HEK293 (cell line): ENCODE measurements at regions not wholly inside any gene's neighbourhood (a gene's known extent, or its start where the extent isn't known, plus 50 kb on each side); places are given as distances from the start of the nearest gene placed in this dataset.

Experiments used
- CTCF ChIA-PET: fragments of 350-600 bp; formaldehyde crosslinking; extraction: SDS; loops from one replicate; lab custom pipeline; 2021; ENCODE audit warnings: antibody characterized with exemption; lab: Yijun Ruan, JAX
- POLR2A ChIA-PET: fragments of 300-600 bp; formaldehyde crosslinking; extraction: SDS; loops from one replicate; lab custom pipeline; 2020; ENCODE audit warnings: antibody characterized with exemption, inconsistent platforms; lab: Yijun Ruan, JAX
- H3K27ac ChIP-seq: fragments of 200-500 bp; sonication (Bioruptor generic); 2 replicates; pipeline ENCODE4 v1.5.1; 2014; ENCODE audit warnings: low read depth, low read length, control low read depth, inconsistent platforms; ENCODE audit errors: extremely low read depth
- H3K36me3 ChIP-seq, 2 experiments: fragments of 200-500 bp in 1 of 2; sonication (Bioruptor generic) in 1 of 2; 1 replicate in 1 of 2; 2 replicates in 1 of 2; pipeline ENCODE4 v1.5.1; 2014 to 2017; ENCODE audit warnings: inconsistent platforms in 2 of 2, low read length in 2 of 2; ENCODE audit not compliant: control insufficient read depth in 2 of 2, insufficient read depth in 1 of 2
- H3K4me1 ChIP-seq: fragments of 200-500 bp; sonication (Bioruptor generic); 2 replicates; pipeline ENCODE4 v1.5.1; 2014; ENCODE audit warnings: mild to moderate bottlenecking, low read length, inconsistent platforms; ENCODE audit not compliant: control insufficient read depth, insufficient read depth
- H3K4me3 ChIP-seq: 2 replicates; pipeline ENCODE4 v1.5.1; 2011; ENCODE audit warnings: low read depth, mild to moderate bottlenecking, control low read depth, low read length, moderate library complexity
- H3K9me3 ChIP-seq: fragments of 200-500 bp; sonication (Bioruptor generic); 2 replicates; pipeline ENCODE4 v1.5.1; 2014; ENCODE audit warnings: low read depth, low read length, inconsistent platforms; ENCODE audit not compliant: control insufficient read depth, insufficient read depth
- HIC1 ChIP-seq: fragments of 450-650 bp; formaldehyde crosslinking; IDR thresholded peaks from 2 replicates; pipeline ENCODE4 v1.5.1; 2016; ENCODE audit warnings: missing biosample characterization, missing genetic modification characterization
- HOXA7 ChIP-seq: sonication (generic); formaldehyde crosslinking; IDR thresholded peaks from 2 replicates; pipeline ENCODE4 v1.8.1; 2022; ENCODE audit warnings: missing genetic modification reagents, borderline replicate concordance
- IKZF3 ChIP-seq: fragments of 450-650 bp; IDR thresholded peaks from 2 replicates; pipeline ENCODE4 v1.5.0; 2018; ENCODE audit warnings: missing biosample characterization, mild to moderate bottlenecking, missing genetic modification characterization, moderate library complexity
- YY2 ChIP-seq: fragments of 450-650 bp; formaldehyde crosslinking; IDR thresholded peaks from 2 replicates; pipeline ENCODE4 v1.5.1; 2016; ENCODE audit warnings: missing biosample characterization, missing genetic modification characterization
- ZFP3 ChIP-seq: fragments of 450-650 bp; formaldehyde crosslinking; IDR thresholded peaks from 2 replicates; pipeline ENCODE4 v1.5.1; 2016; ENCODE audit warnings: low read depth, missing biosample characterization, missing genetic modification characterization
- ZFP37 ChIP-seq: fragments of 450-650 bp; formaldehyde crosslinking; IDR thresholded peaks from 2 replicates; pipeline ENCODE4 v1.5.1; 2016; ENCODE audit warnings: missing biosample characterization, missing genetic modification characterization
- ZNF133 ChIP-seq: fragments of 450-650 bp; formaldehyde crosslinking; IDR thresholded peaks from 2 replicates; pipeline ENCODE4 v1.5.1; 2016; ENCODE audit warnings: missing biosample characterization, missing genetic modification characterization
- ZNF140 ChIP-seq: fragments of 450-650 bp; formaldehyde crosslinking; IDR thresholded peaks from 2 replicates; pipeline ENCODE4 v1.5.1; 2016; ENCODE audit warnings: missing biosample characterization, missing genetic modification characterization
- ZNF146 ChIP-seq: fragments of 450-650 bp; formaldehyde crosslinking; IDR thresholded peaks from 2 replicates; pipeline ENCODE4 v1.5.1; 2016; ENCODE audit warnings: missing biosample characterization, missing genetic modification characterization
- ZNF175 ChIP-seq: fragments of 450-650 bp; formaldehyde crosslinking; IDR thresholded peaks from 2 replicates; pipeline ENCODE4 v1.5.1; 2016; ENCODE audit warnings: missing biosample characterization, missing genetic modification characterization
- ZNF221 ChIP-seq: fragments of 450-650 bp; formaldehyde crosslinking; IDR thresholded peaks from 2 replicates; pipeline ENCODE4 v1.5.1; 2017; ENCODE audit warnings: missing biosample characterization, missing genetic modification characterization, borderline replicate concordance
- ZNF23 ChIP-seq: fragments of 450-650 bp; formaldehyde crosslinking; IDR thresholded peaks from 2 replicates; pipeline ENCODE4 v1.5.1; 2016; ENCODE audit warnings: missing biosample characterization, missing genetic modification characterization, borderline replicate concordance
- ZNF239 ChIP-seq: fragments of 450-650 bp; formaldehyde crosslinking; IDR thresholded peaks from 2 replicates; pipeline ENCODE4 v1.5.1; 2016; ENCODE audit warnings: missing biosample characterization, missing genetic modification characterization
- ZNF24 ChIP-seq: fragments of 450-650 bp; formaldehyde crosslinking; IDR thresholded peaks from 2 replicates; pipeline ENCODE4 v1.5.1; 2016; ENCODE audit warnings: missing biosample characterization, missing genetic modification characterization
- ZNF366 ChIP-seq: fragments of 450-650 bp; formaldehyde crosslinking; conservative IDR thresholded peaks from 2 replicates; pipeline ENCODE4 v1.5.1; 2016; ENCODE audit warnings: missing biosample characterization, missing genetic modification characterization
- ZNF544 ChIP-seq: fragments of 450-650 bp; formaldehyde crosslinking; IDR thresholded peaks from 2 replicates; pipeline ENCODE4 v1.5.0; 2017; ENCODE audit warnings: missing biosample characterization, missing genetic modification characterization
- ZNF548 ChIP-seq: fragments of 450-650 bp; formaldehyde crosslinking; IDR thresholded peaks from 2 replicates; pipeline ENCODE4 v1.5.1; 2016; ENCODE audit warnings: missing biosample characterization, missing genetic modification characterization
- ZNF549 ChIP-seq: fragments of 450-650 bp; IDR thresholded peaks from 2 replicates; pipeline ENCODE4 v1.5.1; 2018; ENCODE audit warnings: missing biosample characterization, missing genetic modification characterization, mild to moderate bottlenecking, inconsistent platforms, moderate library complexity
- ZNF558 ChIP-seq: fragments of 450-650 bp; formaldehyde crosslinking; IDR thresholded peaks from 2 replicates; pipeline ENCODE4 v1.5.1; 2016; ENCODE audit warnings: missing biosample characterization, missing genetic modification characterization
- ZNF610 ChIP-seq: fragments of 450-650 bp; formaldehyde crosslinking; IDR thresholded peaks from 2 replicates; pipeline ENCODE4 v1.5.1; 2016; ENCODE audit warnings: missing biosample characterization, missing genetic modification characterization, borderline replicate concordance
- ZNF629 ChIP-seq: fragments of 450-650 bp; formaldehyde crosslinking; IDR thresholded peaks from 2 replicates; pipeline ENCODE4 v1.5.1; 2017; ENCODE audit warnings: missing biosample characterization, missing genetic modification characterization
- ZNF654 ChIP-seq: fragments of 450-650 bp; formaldehyde crosslinking; IDR thresholded peaks from 2 replicates; pipeline ENCODE4 v1.5.1; 2016; ENCODE audit warnings: low read depth, missing biosample characterization, missing genetic modification characterization
- ZNF658 ChIP-seq: fragments of 450-650 bp; formaldehyde crosslinking; IDR thresholded peaks from 2 replicates; pipeline ENCODE4; 2016; ENCODE audit warnings: missing biosample characterization, missing genetic modification characterization
- ZNF670 ChIP-seq: fragments of 450-650 bp; formaldehyde crosslinking; IDR thresholded peaks from 2 replicates; pipeline ENCODE4 v1.5.1; 2016; ENCODE audit warnings: missing biosample characterization, missing genetic modification characterization, low read depth
- ZNF843 ChIP-seq: fragments of 450-650 bp; formaldehyde crosslinking; IDR thresholded peaks from 2 replicates; pipeline ENCODE4 v1.5.1; 2016; ENCODE audit warnings: missing biosample characterization, missing genetic modification characterization
- ZSCAN23 ChIP-seq: fragments of 450-650 bp; formaldehyde crosslinking; IDR thresholded peaks from 2 replicates; pipeline ENCODE4 v1.5.1; 2016; ENCODE audit warnings: missing biosample characterization, missing genetic modification characterization
- TF ChIP-seq, protein P1 (sequence below): fragments of 450-650 bp; formaldehyde crosslinking; IDR thresholded peaks from 2 replicates; pipeline ENCODE4 v1.5.1; 2016; ENCODE audit warnings: missing biosample characterization, missing genetic modification characterization
- TF ChIP-seq, protein P2 (sequence below): fragments of 450-650 bp; formaldehyde crosslinking; IDR thresholded peaks from 2 replicates; pipeline ENCODE4 v1.5.1; 2016; ENCODE audit warnings: missing biosample characterization, missing genetic modification characterization
- TF ChIP-seq, protein P3 (sequence below): fragments of 450-650 bp; formaldehyde crosslinking; IDR thresholded peaks from 2 replicates; pipeline ENCODE4 v1.5.1; 2016; ENCODE audit warnings: missing biosample characterization, missing genetic modification characterization
- TF ChIP-seq, protein P4 (sequence below): fragments of 450-650 bp; formaldehyde crosslinking; IDR thresholded peaks from 2 replicates; pipeline ENCODE4 v1.5.1; 2016; ENCODE audit warnings: missing biosample characterization, missing genetic modification characterization

- POLR2A ChIA-PET: no interaction called here
- no peak overlapping the region for H3K27ac ChIP-seq
- H3K9me3 ChIP-seq: no peaks in the 10 kb centered on the region
- no peaks in the 10 kb centered on the region for H3K36me3 ChIP-seq
- no peaks in the 10 kb centered on the region for H3K4me1 ChIP-seq
- no peak for TF ChIP-seq ZNF610 (tag by site-specific recombination)
- TF ChIP-seq ZNF548 (tag by site-specific recombination): no peak
- no peak for TF ChIP-seq ZNF140 (tag by site-specific recombination)
- no peak for TF ChIP-seq ZNF23
- TF ChIP-seq, protein P1, sequence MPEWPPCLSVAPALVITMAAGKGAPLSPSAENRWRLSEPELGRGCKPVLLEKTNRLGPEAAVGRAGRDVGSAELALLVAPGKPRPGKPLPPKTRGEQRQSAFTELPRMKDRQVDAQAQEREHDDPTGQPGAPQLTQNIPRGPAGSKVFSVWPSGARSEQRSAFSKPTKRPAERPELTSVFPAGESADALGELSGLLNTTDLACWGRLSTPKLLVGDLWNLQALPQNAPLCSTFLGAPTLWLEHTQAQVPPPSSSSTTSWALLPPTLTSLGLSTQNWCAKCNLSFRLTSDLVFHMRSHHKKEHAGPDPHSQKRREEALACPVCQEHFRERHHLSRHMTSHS (tag by site-specific recombination): no peak
- no peak for TF ChIP-seq ZNF654 (tag by site-specific recombination)
- no peak for TF ChIP-seq ZNF221 (tag by site-specific recombination)
- TF ChIP-seq HOXA7 (CRISPR knock-in tag): no peak
- no peak for TF ChIP-seq ZNF133 (tag by site-specific recombination)
- no peak for TF ChIP-seq ZNF146
- no peak for TF ChIP-seq ZNF239 (tag by site-specific recombination)
- TF ChIP-seq, protein P2, sequence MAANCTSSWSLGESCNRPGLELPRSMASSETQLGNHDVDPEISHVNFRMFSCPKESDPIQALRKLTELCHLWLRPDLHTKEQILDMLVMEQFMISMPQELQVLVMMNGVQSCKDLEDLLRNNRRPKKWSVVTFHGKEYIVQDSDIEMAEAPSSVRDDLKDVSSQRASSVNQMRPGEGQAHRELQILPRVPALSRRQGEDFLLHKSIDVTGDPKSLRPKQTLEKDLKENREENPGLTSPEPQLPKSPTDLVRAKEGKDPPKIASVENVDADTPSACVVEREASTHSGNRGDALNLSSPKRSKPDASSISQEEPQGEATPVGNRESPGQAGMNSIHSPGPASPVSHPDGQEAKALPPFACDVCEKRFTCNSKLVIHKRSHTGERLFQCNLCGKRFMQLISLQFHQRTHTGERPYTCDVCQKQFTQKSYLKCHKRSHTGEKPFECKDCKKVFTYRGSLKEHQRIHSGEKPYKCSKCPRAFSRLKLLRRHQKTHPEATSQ (tag by site-specific recombination): no peak
- no peak for TF ChIP-seq ZFP37 (tag by site-specific recombination)
- no peak for TF ChIP-seq ZSCAN23
- TF ChIP-seq, all 188 proteins: peak for 0
- CTCF ChIA-PET: no interaction called here
- H3K4me3 ChIP-seq: no peak overlapping the region
Measured at GRCh38 chr7:79620291-79620690, 166.8 kb upstream of the MAGI2 start.

DNA sequence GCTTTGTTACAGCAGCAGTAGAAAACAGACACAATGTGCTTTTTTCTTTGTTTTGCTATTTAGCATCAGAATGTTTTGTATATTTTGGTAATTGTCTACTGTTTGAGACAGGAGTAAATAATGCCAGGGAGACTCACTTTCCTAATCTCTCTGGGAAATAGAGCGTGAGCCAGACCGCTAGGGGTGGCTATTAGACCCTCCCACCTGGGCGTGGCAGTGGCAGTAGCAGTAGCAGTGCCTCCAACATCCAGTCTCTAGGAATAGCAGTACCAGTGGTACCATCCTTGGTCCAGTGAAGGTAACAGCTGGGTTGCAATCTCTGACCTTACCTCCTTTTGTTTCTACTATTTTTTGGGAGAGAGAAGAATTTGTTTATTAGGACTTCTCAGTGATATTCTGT is 165.7 kb upstream of the MAGI2 start:
- ChIA-PET CTCF (no interaction called here), POLR2A (no interaction called here)
- H3K4me1 ChIP-seq: no peaks in the 10 kb centered on the region
- TF ChIP-seq ZNF221 (tag by site-specific recombination) (no peak), ZNF610 (tag by site-specific recombination) (no peak), IKZF3 (tag by site-specific recombination) (no peak), HIC1 (tag by site-specific recombination) (no peak), ZNF544 (tag by site-specific recombination) (no peak), ZNF549 (tag by site-specific recombination) (no peak), ZNF658 (tag by site-specific recombination) (no peak), ZNF843 (tag by site-specific recombination) (no peak), ZNF366 (tag by site-specific recombination) (no peak), ZNF24 (tag by site-specific recombination) (no peak), ZFP3 (tag by site-specific recombination) (no peak), ZNF175 (tag by site-specific recombination) (no peak), YY2 (tag by site-specific recombination) (no peak), ZNF629 (tag by site-specific recombination) (no peak), ZNF558 (tag by site-specific recombination) (no peak), ZNF670 (tag by site-specific recombination) (no peak)
- TF ChIP-seq, protein P3, sequence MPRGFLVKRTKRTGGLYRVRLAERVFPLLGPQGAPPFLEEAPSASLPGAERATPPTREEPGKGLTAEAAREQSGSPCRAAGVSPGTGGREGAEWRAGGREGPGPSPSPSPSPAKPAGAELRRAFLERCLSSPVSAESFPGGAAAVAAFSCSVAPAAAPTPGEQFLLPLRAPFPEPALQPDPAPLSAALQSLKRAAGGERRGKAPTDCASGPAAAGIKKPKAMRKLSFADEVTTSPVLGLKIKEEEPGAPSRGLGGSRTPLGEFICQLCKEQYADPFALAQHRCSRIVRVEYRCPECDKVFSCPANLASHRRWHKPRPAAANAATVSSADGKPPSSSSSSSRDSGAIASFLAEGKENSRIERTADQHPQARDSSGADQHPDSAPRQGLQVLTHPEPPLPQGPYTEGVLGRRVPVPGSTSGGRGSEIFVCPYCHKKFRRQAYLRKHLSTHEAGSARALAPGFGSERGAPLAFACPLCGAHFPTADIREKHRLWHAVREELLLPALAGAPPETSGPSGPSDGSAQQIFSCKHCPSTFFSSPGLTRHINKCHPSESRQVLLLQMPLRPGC (tag by site-specific recombination): no peak
- TF ChIP-seq, protein P4, sequence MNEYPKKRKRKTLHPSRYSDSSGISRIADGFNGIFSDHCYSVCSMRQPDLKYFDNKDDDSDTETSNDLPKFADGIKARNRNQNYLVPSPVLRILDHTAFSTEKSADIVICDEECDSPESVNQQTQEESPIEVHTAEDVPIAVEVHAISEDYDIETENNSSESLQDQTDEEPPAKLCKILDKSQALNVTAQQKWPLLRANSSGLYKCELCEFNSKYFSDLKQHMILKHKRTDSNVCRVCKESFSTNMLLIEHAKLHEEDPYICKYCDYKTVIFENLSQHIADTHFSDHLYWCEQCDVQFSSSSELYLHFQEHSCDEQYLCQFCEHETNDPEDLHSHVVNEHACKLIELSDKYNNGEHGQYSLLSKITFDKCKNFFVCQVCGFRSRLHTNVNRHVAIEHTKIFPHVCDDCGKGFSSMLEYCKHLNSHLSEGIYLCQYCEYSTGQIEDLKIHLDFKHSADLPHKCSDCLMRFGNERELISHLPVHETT (tag by site-specific recombination): no peak

More for the DNA sequence above, 165.7 kb upstream of the MAGI2 start:
- Histone ChIP-seq H3K4me3 (no peak overlapping the region), H3K27ac (no peak overlapping the region), H3K9me3 (no peaks in the 10 kb centered on the region), H3K36me3 (no peaks in the 10 kb centered on the region)
